AG08396 (cell line): ENCODE measurements at regions not wholly inside any gene's neighbourhood (a gene's known extent, or its start where the extent isn't known, plus 50 kb on each side); places are given as distances from the start of the nearest gene placed in this dataset.

ENCODE experiments used
- DNase-seq: peaks from one replicate; pipeline ENCODE4 v3.0.0; 2012; ENCODE audit warnings: low spot score, mixed read lengths

DNA sequence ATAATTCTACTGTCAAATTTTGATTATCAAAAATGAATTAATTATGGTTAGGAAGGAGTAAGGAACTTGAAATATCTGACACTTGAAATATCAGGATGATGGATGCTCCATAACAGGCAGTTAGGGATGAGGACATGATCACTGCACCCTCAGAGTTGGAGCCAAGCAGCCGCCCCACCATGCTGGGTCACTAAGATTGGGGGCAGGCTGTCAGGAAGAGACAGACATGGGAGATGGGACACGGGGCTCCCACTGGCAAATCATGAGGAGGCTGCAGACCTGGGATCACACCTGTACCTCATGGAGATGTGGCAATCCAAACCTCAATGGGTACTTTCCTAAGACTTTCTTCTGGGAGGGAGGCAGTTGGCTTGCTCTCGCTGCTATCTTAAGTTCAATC lies 982.0 kb upstream of the ZEB2 start:
- no peak for DNase-seq

DNA sequence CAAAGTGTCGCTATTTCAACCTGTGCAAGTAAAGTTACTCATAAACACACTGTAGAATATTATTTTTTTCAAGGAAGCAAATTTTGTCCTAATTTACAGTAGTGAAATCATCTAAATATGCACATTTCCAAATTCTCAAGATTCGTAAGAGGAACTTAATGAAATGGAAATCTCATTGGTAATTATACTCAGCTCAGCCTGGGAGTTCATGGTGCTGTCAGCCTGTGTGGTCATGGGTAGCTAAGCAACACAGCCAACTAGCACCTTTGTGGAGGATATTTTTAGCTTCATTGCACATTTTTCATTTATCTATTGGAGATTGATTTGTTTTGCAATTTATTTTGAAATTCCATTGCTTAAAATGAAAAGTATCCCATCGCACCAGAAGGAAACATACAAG lies 975.7 kb upstream of the ZEB2 start:
- no peak for DNase-seq

DNA sequence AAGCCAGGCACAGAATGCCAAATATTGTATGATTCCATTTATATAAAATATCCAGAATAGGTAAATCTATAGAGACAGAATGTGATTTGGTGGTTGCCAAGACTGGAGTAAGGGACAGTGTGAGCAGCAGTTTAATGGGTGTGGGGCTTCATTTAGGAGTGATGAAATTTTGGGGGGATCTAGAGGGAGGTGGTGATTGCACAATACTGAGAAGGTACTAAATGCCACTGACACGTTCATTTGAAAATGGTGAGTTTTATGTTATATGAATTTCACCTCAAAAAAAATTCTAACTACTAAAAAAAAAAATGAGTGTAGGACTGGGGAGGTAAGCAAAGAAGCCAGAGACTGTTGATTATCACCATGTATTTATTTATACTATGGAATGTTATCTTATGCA lies 974.5 kb upstream of the ZEB2 start:
- DNase-seq: no peak

DNA sequence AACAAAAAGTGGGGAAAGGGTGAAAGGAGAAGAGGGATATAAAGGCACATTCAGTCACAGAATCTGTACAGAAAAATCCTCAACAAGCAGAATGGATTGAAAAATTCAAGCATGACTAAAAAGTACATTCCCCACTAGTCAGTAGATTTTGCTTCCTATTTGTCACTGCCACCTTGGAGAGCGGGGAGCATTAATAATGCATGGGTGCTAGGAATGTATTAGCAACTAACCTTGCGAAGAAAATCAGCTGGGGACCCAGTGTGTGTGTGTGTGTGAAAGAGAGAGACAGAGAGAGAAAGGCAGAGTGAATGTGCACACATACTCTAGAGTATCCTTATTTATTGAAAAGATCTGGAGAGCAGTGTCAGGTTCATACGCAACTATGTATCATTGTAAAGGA lies 968.7 kb upstream of the ZEB2 start:
- no peak for DNase-seq

DNA sequence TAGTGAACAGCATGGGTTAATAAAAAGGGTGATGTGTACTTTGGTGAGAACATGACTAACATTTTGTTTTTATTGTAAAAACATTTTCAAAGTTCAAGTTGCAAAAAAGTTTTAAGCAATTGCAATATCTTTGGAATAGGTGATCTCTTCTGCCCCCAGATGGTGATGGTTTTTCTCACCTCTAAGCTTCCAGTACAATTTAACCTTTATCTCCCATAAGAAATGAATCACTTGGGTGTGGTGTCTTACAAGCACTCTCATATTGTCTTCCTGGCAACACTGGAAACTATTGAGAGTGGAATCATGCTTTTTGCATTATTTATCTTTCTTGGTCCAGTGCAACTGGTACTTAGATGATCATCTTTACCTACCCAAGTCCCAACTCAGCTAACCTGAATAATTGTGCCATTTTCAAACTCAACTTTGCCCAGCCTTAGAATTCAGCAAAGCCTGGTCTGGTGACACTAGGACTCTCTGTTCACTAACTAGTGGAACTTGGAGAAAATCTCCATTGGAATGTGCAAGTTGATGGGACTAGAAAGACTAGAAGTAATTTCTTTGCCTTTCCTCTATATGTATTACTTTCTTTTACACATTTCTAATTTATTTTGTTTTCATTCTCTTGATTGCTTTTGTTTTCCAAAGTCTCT lies 964.7 kb upstream of the ZEB2 start:
- DNase-seq: peak; percentile 10

DNA sequence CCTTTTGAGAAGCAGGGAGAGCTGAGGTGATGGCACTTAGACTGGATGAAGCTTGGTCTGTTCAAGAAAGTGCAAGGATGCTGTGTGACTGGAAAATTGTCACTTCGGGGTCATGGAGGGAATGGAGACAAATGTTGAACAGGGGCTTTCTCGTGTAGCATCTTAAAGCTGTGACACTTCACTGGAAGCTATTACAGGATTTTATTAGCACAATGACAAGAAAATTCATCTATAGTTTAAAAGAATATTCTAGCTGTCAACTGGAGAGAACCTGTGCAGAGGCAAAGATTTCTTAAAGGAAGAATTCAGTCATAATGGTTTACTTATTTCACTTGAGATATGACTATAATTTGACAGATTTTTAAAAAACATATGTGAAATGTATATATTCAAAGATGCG lies 963.9 kb upstream of the ZEB2 start:
- DNase-seq: no peak

DNA sequence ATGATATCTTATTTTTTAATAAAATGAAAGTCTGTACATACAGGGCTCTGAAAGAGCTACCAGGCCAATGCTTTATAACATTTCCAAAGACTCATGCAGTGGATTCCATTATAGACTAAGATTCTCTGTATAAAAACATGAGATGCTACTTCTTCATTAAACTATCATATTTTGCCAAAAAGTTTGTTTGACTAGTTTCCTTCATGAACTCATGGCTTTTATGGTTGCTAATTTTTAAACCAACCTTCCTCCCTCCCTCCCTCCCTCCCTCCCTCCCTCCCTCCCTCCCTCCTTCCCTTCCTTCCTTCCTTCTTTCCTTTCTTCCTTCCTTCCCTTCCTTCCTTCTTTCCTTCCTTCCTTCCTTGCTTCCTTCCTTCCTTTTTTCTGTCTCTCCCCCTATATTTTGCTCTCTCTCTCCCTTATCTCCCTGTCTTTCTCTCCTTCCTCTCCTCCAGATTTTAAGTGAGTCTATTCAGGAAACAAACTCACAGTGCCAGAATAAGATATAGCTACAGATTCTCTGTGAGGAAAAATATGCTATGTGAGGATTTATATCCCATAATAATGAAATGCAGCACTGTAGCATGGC lies 961.5 kb upstream of the ZEB2 start:
- no peak for DNase-seq

DNA sequence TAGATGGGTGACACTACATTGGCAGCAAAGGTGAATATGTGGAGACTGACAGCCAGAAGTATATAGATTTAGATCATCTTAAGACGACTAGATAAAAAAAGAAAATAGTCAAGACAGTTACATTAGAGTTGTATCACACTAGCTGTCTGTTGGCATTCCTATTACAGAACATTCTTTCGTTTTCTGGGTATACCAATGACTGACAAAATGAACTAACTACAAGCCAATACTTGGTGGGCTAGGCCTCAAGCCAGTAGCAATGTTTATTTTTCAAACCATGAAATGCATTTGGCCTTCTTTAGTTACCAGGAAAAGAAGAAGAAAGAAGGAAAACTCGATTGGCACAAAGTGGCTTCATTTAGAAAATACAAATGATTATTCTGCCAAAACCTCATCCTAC lies 944.9 kb upstream of the ZEB2 start:
- DNase-seq: no peak

DNA sequence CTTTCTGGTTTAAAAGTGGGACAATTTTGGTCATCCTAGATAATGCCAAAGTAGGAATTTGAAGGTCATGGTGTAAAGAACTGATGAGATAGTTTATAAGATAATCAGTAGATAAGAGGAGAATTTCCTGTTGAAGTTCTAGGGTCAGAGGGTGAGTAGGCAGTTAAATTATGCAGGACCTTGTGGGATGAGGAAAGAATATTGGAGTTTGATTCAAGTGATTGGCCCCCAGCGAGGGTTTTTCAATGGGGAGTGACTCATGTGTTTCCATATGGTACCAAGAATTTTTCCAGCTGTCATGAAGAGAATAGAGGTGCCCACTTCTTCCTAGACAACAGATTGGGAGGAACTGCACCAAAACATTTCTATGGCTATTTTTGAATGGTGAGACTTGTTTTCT lies 940.2 kb upstream of the ZEB2 start:
- DNase-seq: no peak

DNA sequence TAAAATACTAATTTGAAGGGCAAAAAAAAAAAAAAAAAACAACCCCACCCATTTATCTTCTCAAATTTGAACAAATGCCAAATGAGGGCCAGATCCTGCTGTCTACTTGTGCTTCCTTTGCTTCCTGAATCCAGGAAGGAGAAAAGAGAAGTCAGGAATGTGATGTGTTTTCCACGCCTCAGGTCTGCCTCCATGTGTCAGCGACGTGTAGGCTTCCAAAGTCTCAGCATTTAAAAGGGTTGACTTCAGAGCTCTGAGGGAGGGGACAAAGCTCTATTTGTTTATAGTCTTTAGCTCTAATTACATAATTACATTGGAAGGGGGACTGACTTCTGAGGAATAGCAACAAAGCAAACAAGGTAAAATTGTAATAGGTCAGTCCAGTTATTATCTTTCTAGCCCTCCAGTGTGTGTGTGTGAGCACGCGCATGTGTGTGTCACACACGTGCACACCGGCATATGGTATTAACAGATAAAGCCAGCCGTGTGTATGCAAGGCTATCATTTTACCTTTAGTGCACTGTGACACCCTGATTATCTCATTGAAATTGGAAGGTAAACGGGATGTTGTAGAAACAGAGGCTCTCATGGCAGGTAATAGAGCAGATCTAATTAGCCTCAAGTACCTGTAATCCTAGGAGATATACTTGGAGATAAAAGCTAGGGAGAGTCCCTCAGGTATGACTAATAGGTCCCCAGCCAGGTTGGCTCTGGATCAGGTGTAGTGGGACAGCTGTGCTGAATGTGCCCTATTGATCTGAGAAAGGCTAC lies 911.4 kb upstream of the ZEB2 start:
- DNase-seq: no peak

DNA sequence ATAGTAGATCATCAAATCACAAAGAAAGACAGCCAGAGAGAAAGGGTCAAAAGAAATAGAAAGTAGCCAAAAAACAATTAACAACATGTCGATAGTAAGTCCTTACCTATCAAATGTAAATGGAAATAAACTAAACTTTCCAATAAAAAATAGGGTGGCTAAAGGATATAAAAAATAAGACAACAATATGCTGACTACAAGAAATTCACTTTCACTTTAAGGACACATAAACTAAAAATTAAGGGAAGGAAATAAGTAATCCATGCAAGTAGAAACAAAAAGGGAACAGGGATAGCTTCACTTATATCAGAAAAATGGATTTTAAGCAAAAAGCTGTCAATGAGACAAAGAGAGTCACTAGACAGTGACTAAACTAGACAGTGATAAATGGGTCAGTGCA lies 903.9 kb upstream of the ZEB2 start:
- DNase-seq: no peak

DNA sequence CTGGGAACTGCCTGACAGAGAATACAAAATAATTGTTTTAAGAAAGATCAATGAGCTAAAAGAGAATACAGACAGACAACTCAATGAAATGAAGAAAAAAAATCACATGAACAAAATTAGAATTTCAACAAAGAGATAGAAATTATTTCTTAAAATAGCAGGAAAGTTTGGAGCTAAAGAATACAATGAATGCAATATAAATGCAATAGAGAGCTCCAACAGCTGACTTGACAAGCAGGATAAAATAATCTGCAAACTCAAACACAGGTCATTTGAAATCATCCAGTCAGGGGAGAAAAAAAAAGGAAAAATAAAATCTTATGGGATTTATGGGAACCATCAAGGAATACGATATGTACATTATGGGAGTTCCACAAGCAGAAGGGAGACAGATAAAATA lies 902.7 kb upstream of the ZEB2 start:
- no peak for DNase-seq

DNA sequence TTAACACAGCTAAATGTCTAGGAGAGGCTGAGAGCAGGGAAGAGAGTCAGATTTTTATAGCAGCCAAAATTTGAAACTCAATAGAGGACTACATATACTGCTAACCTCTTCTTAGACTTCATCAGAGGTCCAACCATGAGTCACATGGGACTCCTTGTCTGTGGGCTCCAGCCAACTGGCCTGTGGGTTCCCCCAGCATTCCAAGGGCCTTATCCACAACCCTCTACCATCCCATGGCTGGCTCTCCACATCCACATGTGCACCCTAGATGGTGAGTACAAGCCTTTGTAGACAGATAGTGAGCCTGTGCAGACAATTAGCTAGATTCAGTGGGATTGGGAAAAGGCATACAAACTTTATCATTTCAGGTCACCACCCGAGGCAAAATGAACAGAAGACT lies 901.9 kb upstream of the ZEB2 start:
- DNase-seq: peak; percentile 5

DNA sequence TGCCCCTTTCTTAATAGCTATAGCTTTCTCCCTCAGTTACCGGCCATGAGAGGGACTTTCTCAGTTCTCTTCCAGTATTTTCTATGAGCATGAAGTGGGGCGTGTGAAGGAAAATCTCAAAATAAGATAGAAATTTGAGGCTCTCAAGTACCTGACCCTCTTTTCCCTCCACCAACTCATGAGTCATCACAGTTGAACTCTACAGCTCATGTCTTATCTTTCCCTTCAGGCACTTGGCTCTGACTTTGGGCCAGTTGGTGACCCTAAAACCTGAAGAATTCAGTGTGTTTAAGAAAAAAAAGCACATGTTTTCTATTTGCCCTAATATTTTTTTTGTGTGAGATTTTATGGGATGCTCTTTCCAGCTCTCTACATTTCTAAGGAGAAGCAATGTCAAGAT lies 896.7 kb upstream of the ZEB2 start:
- no peak for DNase-seq

DNA sequence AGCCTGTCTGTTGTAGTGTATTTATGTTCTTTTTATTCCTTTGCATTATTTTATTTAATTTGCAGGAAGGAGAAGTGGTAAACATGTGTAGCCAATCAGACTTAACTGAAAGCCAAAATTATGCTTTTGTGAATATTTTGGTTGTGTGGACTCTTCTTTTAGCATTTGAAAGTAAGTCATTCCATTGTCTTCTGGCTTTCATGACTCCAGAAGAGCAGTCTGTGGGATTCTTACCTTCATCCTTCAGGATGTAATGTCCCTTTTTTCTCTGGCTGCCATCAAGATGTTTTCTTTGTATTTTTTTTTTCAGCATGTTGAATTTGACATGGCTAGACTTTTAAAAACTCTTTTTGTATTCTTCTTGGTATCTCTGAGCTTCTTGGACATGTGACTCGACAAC lies 895.2 kb upstream of the ZEB2 start:
- DNase-seq: no peak

DNA sequence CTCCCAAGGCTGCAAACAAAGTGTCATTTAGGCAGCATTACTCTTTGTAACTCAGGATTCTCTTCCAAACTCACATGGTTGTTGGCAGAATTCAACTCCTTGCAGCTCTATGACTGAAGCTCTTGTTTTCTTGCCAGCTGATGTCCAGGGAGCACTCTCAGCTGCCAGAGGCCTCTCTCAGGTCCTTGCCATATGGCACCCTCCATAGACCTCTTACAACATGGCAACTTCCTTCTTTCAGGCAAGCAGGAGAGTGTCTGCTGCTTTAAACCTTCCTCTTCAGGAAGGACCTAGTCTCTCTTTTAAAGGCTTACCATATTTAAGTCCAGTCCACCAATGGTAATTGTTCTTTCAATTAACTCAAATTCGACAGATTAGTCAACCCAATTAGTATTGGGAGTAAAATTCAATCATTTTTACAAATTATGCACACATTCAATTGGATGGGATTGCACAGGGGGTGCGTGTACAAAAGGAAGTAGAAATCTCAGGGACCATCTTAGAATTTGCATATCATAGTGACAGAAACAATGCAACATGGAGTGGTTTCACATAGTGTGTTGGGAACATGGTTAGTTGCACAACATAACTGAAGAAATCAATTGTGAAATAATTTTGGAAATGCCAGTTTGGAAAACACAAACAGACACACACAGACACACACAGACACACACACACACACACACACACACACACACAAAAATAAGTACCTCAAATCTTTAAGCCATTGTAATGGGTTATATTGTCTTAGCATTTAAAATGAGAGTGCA lies 893.5 kb upstream of the ZEB2 start:
- no peak for DNase-seq

DNA sequence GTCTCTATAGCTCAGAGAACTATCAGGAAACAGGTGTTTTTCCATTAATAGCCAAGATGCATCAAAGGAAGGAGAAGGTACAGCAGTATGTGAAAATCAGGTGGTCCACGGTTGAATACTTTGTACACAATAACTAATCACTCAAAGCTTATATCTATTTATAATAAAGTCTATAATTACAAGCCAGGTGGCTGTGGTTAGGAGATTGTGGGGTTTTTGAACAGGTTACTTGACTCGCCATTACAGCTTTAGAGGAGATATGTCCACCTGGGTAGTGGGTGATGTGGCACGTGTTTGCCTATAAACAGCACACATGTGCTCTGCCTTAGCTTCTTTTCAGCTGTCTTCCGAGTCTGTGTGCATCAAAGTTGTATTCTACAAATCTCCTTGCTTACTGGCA lies 892.2 kb upstream of the ZEB2 start:
- DNase-seq: no peak

DNA sequence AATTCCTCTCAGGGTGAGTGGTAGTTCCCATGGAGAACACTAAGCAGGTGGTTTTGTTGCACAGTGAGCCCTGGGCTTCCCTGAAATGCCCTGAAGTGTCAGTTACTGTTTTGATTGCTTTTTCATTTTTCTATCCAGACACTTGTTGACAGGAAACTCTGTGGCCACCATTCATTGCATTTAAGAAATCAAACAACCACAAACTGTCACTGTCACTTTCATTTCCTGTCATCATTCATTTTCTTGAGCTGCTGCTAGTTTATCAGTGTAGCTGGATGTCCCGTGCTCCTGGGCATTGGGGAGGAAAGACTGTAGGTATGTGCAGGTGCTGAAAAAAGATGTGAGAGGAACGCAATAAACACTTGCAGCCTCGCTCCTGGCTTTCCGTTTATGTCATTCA lies 891.6 kb upstream of the ZEB2 start:
- DNase-seq: no peak

DNA sequence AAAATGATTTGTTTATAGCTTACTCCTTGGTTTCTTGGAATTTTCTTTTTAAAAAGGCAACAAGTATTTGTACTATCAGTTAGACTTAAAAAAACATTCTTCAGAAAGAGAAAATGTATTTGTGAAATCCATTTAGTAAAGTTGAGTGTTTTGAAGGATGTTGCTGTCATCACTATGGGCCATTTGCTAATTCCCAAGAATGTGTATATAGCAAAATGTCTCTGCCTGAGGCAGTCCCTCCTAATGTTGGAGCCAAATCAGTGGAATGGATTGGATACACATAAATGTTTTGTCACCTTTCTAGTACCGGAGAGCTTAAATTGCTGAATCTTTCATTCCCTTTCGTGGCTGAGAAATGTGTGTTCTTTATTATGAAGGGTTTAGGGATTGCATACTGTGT lies 890.2 kb upstream of the ZEB2 start:
- no peak for DNase-seq

DNA sequence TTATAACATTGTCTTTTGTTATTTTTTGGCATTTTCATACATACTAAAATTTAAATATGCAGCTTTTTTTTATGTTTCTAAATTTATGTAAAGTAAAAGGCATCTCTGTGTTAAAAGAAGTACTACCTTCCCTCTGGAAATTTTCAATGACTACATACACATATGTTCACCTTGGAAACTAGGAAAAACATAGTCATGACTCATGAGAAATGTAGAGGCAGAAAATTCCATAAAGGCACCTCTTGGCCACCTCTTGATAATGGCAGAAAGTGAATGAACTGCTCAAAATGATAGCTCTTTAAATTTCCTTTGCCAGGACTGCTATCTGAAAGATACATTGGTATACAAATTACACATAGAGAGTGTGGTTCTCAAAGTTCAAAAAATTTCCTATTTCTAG lies 889.1 kb upstream of the ZEB2 start:
- DNase-seq: no peak

DNA sequence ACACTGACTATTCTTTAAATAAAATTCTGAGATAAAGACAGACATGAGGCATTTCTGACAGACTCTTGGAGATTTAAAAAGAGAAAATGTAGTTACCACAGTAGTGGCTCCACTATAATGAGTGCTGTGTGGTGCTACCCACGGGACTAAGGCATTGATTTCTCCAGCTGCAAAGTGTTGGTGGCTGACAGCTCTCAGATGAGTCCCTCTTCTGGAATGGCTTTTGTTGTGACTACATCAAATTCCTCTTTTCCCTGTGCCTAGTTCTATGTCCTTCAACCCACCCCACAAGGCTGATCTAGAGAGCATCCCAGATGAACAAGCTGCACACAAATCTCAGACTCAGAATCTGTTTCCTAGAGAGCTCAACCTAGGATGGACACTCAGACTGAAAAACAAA lies 884.8 kb upstream of the ZEB2 start:
- DNase-seq: no peak

DNA sequence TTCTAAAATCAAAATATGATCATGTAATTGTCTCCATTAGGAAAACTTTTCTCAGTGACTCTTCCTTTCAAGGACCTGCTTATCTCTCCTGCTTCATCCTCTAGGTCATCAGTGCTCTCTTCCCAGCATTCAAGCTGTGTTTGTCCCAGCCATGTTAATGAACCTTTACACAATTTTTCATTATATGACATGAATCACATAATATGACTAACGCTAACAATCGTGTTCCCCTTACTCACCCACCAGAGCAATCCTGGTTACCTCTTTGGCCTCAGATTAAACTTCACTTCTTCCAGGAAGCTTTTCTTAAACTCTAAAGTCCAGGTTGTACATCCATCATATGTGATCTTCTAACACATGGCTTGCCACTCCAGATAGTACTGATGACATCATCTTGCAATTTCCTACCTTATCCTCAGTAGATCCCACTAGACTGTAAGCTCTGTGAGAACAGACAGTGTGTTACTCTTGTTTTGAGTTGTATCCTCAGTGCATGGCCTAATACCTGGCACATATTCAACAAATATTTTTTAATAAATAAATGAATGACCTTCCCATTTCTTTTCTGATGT lies 882.9 kb upstream of the ZEB2 start:
- DNase-seq: no peak

DNA sequence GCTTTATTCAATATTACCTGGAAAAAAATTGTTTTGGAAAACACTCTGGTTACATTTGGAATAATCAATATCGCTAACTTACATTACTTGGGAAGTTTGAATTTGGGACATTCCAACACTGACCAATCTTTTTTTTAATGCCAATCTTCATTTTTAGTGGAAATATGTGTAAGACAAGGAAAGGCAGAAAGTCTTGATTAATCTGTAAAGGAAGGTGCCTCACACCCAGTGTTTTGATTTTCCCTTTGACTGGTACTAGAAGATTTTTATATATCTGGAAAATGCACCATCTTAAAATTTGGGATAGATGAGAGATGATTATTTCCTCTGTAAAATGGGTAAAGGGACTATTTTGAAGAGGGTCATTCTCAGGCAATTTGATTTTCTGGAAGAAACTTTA lies 879.2 kb upstream of the ZEB2 start:
- no peak for DNase-seq
